NCI-H1417 (cell line): ENCODE measurements at regions not wholly inside any gene's neighbourhood (a gene's known extent, or its start where the extent isn't known, plus 50 kb on each side); places are given as distances from the start of the nearest gene placed in this dataset.

Source experiments
- DNase-seq, 3 experiments: peaks; one replicate each; lab custom pipeline; 2025; lab: John Stamatoyannopoulos, UW

GRCh38 chr7:94810496-94810895 is 96.9 kb upstream of the PPP1R9A start:
- DNase-seq = no peak

DNA sequence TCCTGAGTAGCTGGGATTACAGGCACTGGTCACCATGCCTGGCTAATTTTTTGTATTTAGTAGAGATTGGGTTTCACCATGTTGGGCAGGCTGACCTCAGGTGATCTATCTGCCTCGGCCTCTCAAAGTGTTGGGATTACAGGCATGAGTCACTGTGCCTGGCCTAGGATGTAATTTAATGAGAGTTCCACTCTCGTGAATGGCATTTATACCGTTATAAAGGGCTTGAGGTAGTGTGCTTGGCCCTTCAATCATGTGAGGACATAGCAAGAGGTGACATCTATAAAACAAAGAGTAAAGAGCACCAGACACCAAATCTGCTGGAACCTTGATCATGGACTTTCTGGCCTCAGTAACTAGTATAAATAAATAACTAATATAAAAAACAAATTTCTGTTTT is 93.5 kb upstream of the PPP1R9A start:
- no peak for DNase-seq

- no peak for DNase-seq
Observed at GRCh38 chr7:94823947-94824346, 83.4 kb upstream of the PPP1R9A start.

GRCh38 chr7:94829987-94830386 is 77.4 kb upstream of the PPP1R9A start:
- DNase-seq = no peak

GRCh38 chr7:94832051-94832450 is 75.3 kb upstream of the PPP1R9A start:
- no peak for DNase-seq

DNA sequence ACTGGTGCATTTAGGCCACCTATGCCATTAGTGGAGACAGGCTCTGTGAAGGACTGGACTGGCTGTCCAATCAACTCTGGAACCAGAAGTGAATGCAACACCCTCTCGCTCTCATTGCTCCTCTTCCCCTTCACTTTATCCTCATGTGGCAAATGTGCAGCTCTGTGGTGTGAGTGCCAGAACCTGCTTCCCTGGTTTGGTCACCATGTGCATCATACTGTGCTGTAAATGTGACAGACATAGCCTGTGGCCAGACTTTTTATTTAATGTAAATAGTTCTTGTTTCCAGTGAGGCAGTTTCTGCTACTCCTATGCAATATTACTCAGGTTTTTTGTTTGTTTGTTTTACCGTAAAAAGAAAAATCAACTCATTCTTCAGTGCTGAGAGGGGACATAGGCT is 73.0 kb upstream of the PPP1R9A start:
- no peak for DNase-seq

DNA sequence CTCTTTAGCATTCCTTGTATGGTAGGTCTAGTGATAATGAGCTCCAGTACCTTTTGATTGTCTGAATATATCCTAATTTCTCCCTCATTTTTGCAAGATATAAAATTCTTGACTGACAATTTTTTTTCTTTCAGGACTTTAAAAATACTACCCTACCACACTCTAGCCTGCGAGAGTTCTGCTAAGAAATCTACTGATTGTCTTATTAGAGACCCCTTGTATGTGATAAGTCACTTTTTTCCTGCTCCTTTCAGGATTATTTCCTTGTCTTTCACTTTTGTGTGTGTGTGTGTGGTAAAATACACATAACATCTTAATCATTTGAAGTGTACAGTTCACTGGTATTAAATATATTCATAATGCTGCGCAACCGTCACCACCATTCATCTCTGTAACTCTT is 68.7 kb upstream of the PPP1R9A start:
- DNase-seq = no peak

DNA sequence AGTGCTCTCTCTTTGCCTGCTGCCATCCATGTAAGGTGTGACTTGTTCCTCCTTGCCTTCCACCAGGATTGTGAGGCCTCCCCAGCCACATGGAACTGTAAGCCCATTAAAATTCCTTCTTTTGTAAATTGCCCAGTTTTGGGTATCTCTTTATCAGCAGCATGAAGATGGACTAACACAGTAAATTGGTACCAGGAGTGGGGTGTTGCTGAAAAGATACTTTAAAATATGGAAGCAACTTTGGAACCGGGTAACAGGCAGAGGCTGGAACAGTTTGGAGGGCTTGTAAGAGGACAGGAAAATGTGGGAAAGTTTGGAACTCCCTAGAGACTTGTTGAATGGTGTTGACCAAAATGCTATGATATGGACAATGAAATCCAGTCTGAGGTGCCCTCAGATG is 63.8 kb upstream of the PPP1R9A start:
- no peak for DNase-seq

DNA sequence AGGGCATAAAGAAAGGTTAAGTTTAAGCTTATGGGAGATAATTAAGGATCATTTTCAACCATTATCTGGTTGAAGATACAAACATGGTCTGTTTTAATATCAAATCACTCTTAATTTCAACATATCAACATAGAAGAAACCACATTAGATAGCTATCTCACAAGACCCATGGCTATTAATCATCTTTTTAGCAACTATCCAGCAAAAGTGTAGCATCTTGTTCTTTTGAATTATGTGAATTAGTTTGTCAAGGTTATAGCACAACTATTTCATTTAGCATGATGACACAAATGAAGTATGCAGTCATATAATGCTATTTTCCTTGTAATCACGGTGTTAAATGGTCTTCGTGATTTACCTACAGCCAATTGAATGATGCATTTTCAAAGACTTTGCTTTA is 58.9 kb upstream of the PPP1R9A start:
- DNase-seq = no peak

DNA sequence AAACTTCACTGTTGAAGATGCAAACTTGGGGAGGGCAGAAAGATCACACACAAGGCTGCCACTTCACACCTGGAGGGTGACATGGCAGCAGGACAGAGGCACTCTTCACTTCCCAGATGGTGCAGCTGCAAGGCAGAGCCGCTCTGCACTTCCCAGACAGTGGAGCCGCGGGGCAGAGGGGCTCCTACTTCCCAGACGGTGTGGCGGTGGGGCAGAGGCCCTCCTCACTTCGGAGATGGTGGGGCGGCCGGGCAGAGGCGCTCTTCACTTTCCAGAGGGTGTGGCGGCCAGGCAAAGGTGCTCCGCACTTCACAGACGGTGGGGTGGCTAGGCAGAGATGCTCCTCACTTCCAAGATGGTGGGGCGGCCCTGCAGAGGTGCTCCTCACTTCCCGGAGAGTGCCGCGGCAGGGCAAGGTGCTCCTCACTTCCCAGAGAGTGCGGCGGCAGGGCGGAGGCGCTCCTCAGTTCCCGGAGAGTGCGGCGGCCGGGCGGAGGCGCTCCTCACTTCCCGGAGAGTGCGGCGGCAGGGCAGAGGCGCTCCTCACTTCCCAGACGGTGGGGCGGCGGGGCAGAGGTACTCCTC is 58.3 kb upstream of the PPP1R9A start:
- no peak for DNase-seq

- DNase-seq = no peak
Observed at GRCh38 chr7:94849636-94850208, 57.7 kb upstream of the PPP1R9A start.

DNA sequence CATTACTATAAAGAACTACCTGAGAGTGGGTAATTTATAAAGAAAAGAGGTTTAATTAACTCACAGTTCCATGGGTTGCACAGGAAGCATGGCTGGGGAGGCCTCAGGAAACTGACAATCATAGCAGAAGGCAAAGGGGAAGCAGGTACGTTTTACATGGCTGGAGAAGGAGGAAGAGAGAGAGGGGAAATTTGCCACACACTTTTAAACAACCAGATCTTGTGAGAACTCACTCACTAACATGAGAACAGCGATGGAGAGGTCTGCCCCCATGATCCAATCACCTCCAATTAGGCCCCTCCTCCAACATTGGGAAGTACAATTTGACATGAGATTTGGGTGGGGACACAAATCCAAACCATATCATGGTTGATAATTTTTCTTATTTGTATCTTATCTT is 51.8 kb upstream of the PPP1R9A start:
- no peak for DNase-seq

DNA sequence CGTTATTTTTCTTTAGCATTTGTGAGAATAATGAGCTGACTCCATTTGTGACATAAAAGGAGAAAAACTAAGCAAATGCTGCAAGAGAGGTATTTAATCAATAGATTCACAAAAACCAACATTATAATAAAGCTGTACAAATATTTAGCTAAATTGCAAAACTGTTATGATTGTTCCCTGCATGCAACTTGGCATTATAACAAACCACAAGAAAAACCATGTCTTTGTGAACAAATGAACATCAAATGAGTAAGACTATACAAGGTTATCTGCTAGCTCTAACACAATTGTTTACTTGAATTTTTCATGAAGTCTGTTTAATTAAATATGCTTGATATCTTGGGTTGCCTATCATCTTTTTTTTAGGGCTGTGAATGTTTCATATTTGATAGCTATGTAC is 50.8 kb upstream of the PPP1R9A start:
- DNase-seq = no peak
